ENCODE measurements at regions not wholly inside any gene's neighbourhood (a gene's known extent, or its start where the extent isn't known, plus 50 kb on each side); places are given as distances from the start of the nearest gene placed in this dataset.

DNA sequence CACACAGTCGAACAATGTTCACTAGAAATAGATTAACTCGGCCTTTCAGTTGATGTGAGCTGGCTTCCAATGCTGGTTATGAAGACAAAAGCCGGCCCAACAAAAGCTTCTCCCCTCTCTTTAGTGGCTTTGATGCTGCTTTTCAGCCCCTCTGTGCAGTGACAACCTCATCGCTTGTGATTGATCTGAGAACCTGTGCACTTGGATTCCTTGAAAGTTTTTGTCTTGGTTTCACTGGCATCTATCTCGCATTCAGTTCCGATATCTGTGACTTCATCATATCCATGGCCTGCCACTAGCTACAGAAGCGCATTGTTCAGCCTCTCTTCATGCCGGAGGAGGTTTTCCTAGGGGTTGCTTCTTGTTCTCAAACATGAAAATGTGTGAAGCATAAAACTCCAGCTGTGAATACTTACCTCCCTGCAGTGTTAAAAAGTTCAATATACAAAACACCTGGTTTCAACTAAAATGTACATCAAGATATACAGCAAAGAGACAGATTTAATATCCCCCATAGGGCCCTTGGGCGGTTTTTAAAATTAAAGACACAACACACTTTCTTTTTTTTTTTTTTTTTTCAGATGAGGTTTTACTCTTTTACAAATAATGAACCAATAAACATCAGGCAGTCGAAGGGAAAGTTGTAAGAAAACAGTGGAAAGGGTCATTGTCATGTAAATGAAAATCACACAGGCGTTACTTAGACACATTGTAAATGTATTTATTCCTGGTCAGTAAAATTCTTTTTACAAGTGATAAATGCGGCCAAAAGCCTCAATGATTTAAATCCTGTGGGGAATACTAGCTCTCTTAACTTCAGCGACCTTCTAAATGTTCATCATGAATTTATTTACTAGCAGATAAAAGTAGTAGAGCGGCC is 1252.8 kb downstream of the EFNB2 start:
- intact Hi-C loops (cut with micrococcal nuclease), result no loop called here
- no peak overlapping the region for H3K27ac Mint-ChIP-seq
- H3K4me1 Mint-ChIP-seq (ENCODE audit: low read depth), result no peaks in the 10 kb centered on the region
- CTCF ChIA-PET, result no interaction called here
- ATAC-seq, result no peak
- H3K36me3 Mint-ChIP-seq (ENCODE audit: low read depth), result no peaks in the 10 kb centered on the region
- H3K4me3 Mint-ChIP-seq, result no peak overlapping the region
- POLR2A ChIA-PET, result no interaction called here
- no peaks in the 10 kb centered on the region for H3K27me3 Mint-ChIP-seq
- no peaks in the 10 kb centered on the region for H3K9me3 Mint-ChIP-seq
- no peak for DNase-seq
- TF ChIP-seq, protein P1, sequence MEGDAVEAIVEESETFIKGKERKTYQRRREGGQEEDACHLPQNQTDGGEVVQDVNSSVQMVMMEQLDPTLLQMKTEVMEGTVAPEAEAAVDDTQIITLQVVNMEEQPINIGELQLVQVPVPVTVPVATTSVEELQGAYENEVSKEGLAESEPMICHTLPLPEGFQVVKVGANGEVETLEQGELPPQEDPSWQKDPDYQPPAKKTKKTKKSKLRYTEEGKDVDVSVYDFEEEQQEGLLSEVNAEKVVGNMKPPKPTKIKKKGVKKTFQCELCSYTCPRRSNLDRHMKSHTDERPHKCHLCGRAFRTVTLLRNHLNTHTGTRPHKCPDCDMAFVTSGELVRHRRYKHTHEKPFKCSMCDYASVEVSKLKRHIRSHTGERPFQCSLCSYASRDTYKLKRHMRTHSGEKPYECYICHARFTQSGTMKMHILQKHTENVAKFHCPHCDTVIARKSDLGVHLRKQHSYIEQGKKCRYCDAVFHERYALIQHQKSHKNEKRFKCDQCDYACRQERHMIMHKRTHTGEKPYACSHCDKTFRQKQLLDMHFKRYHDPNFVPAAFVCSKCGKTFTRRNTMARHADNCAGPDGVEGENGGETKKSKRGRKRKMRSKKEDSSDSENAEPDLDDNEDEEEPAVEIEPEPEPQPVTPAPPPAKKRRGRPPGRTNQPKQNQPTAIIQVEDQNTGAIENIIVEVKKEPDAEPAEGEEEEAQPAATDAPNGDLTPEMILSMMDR (IDR thresholded peaks at IDR 0.05), result no peak

DNA sequence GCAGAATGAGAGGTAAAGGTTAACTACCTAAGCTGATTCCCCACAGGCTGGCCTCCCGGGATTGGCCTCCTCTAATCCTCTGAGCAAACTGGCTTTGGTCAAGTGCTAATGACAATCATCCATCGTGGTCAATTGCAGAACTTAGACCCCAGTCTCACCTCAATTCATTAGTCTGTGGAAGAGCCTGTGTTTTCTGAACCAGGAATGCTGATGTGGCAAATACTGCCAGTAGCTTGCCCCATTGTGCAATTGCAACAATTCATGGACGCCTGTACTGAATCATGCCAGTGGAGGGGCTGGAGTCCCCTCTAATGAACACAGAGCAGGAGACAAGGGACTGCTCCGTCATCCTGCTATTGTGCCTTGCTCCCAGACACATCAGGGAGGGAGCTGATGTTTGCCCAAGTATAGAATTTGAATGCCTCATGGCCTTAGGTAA is 1256.5 kb downstream of the EFNB2 start:
- intact Hi-C loops (cut with micrococcal nuclease), result no loop called here
- ChIA-PET POLR2A (no interaction called here), CTCF (no interaction called here)
- TF ChIP-seq, protein P1 (IDR thresholded peaks at IDR 0.05), result no peak
- H3K4me1 Mint-ChIP-seq (ENCODE audit: low read depth), result no peaks in the 10 kb centered on the region
- no peak overlapping the region for H3K27ac Mint-ChIP-seq
- H3K36me3 Mint-ChIP-seq (ENCODE audit: low read depth), result no peaks in the 10 kb centered on the region
- no peaks in the 10 kb centered on the region for H3K9me3 Mint-ChIP-seq
- no peak overlapping the region for H3K4me3 Mint-ChIP-seq
- no peak for ATAC-seq
- H3K27me3 Mint-ChIP-seq, result no peaks in the 10 kb centered on the region
- DNase-seq, result no peak

DNA sequence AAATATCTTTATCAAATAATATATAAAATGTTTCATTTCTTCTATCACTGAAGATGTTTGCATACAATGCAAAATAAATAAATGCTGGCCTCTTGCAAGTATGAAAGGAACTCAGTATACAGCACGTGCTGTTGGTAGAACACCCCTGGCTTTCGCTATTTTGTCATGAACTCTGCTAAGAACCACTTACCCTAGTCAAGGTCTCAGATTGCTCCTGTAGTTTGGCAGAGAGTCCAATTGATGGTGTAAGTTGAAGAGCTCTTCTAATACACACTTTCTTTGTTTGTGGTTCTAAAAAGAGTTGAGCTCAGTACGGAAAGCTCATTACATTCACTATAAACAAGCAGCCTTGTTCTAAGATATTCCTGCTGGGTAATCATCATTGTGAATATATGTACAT is 1258.9 kb downstream of the EFNB2 start:
- TF ChIP-seq, protein P1 (IDR thresholded peaks at IDR 0.05), result no peak
- intact Hi-C loops (cut with micrococcal nuclease), result no loop called here
- Mint-ChIP-seq H3K36me3 (ENCODE audit: low read depth) (no peaks in the 10 kb centered on the region), H3K9me3 (no peaks in the 10 kb centered on the region), H3K27ac (no peak overlapping the region), H3K4me1 (ENCODE audit: low read depth) (peaks cover 2% of the 10 kb centered on the region), H3K4me3 (no peak overlapping the region), H3K27me3 (no peaks in the 10 kb centered on the region)
- ATAC-seq, result no peak
- DNase-seq, result no peak
- CTCF ChIA-PET, result no interaction called here
- POLR2A ChIA-PET, result no interaction called here

DNA sequence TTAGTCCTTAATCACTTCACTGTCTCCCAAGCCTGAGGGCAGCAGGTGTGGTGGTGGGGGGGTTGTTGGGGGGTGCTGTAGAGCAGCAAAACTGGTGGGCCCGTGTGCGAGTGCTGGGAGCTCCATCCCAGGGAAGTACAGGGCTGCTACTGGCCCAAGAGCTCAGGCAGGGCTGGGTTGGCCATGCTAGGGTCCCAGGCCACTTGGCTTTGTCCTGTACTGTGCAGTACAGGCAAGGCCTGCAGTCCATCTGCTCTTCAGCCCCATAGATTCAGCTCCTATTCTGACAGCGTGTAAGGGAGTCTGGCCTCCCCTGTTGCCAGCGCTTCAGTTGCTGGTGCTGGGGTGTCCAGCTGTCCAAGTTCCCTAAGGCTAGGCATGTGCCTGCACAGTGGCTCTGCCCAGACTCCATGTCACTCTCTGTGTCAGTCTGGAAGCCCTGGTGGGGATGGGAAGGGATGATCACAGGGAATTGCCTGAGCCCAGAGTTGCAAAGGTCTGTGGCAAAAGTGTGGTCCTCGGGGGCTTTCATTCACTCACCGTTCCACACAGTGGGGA is 1261.7 kb downstream of the EFNB2 start:
- DNase-seq (no peak), ATAC-seq (no peak)
- Mint-ChIP-seq H3K36me3 (ENCODE audit: low read depth) (no peaks in the 10 kb centered on the region), H3K27ac (no peak overlapping the region), H3K27me3 (no peaks in the 10 kb centered on the region), H3K9me3 (no peaks in the 10 kb centered on the region), H3K4me3 (no peak overlapping the region), H3K4me1 (ENCODE audit: low read depth) (peaks cover 2% of the 10 kb centered on the region)
- TF ChIP-seq, protein P1 (IDR thresholded peaks at IDR 0.05), result no peak
- ChIA-PET POLR2A (no interaction called here), CTCF (no interaction called here)
- intact Hi-C loops (cut with micrococcal nuclease), result no loop called here

Measured in activated CD8-positive, alpha-beta T cell treated with anti-CD3 and anti-CD28 coated beads for 36 hours (primary cell).